ENCODE measurements at regions not wholly inside any gene's neighbourhood (a gene's known extent, or its start where the extent isn't known, plus 50 kb on each side); places are given as distances from the start of the nearest gene placed in this dataset.

- no peak for TF ChIP-seq CTCF (IDR thresholded peaks at IDR 0.05; ENCODE audit: insufficient read depth, missing control alignments)
- no peak for DNase-seq (ENCODE audit: insufficient read length, low spot score)
Measured at GRCh38 chr2:17251171-17251570, 267.1 kb downstream of the RAD51AP2 start.

GRCh38 chr2:17249249-17249648, 269.0 kb downstream of the RAD51AP2 start:
- DNase-seq (ENCODE audit: insufficient read length, low spot score), result no peak
- TF ChIP-seq CTCF (IDR thresholded peaks at IDR 0.05; ENCODE audit: insufficient read depth, missing control alignments), result no peak
- FAIRE-seq, result no peak

More at GRCh38 chr2:17251171-17251570, 267.1 kb downstream of the RAD51AP2 start:
- no peak for FAIRE-seq

DNA sequence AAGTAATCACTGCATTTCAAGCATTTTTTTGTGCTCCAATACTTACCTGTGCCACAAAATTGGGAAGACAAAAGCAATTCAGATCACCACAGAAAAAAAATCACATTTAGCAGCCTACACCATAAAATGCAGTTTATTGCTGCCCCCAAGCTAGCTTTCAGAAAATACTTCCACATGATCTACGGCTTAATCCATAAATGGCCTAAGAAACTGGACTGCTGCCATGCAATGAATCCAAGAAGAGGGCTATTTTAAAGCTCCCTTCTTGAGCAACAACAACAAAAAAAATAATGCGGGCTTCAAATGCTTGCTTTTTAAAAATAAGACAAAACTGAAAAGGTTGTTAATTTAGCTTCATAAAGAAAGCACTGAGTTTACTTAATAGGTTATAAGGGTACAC, 272.3 kb downstream of the RAD51AP2 start:
- FAIRE-seq (no peak), DNase-seq (ENCODE audit: insufficient read length, low spot score) (no peak)
- no peak for TF ChIP-seq CTCF (IDR thresholded peaks at IDR 0.05; ENCODE audit: insufficient read depth, missing control alignments)

- DNase-seq (ENCODE audit: insufficient read length, low spot score) (no peak), FAIRE-seq (no peak)
- no peak for TF ChIP-seq CTCF (IDR thresholded peaks at IDR 0.05; ENCODE audit: insufficient read depth, missing control alignments)
Measured at GRCh38 chr2:17242813-17243485, 275.3 kb downstream of the RAD51AP2 start.

DNA sequence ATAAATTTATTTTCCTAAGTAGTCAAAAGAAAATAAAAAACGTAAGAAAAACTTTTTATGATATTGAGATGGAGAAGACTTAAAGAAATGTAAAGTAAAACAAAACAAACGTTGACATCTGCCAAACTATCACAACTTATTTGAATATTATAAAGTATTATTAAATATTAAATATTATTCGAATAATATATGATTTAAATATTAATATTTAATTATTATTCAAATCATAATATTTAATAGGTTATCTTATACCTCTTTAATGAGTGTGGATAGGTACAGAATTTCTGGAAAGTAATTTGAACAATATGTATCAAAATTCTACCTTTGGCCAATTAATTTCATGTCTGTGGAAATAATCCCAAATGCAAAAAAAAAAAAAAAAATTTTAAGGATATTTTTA, 278.7 kb downstream of the RAD51AP2 start:
- no peak for TF ChIP-seq CTCF (IDR thresholded peaks at IDR 0.05; ENCODE audit: insufficient read depth, missing control alignments)
- FAIRE-seq, result no peak
- DNase-seq (ENCODE audit: insufficient read length, low spot score), result no peak

- DNase-seq (ENCODE audit: insufficient read length, low spot score), result no peak
- FAIRE-seq, result no peak
- no peak for TF ChIP-seq CTCF (IDR thresholded peaks at IDR 0.05; ENCODE audit: insufficient read depth, missing control alignments)
Measured at GRCh38 chr2:17235167-17235566, 283.1 kb downstream of the RAD51AP2 start.

DNA sequence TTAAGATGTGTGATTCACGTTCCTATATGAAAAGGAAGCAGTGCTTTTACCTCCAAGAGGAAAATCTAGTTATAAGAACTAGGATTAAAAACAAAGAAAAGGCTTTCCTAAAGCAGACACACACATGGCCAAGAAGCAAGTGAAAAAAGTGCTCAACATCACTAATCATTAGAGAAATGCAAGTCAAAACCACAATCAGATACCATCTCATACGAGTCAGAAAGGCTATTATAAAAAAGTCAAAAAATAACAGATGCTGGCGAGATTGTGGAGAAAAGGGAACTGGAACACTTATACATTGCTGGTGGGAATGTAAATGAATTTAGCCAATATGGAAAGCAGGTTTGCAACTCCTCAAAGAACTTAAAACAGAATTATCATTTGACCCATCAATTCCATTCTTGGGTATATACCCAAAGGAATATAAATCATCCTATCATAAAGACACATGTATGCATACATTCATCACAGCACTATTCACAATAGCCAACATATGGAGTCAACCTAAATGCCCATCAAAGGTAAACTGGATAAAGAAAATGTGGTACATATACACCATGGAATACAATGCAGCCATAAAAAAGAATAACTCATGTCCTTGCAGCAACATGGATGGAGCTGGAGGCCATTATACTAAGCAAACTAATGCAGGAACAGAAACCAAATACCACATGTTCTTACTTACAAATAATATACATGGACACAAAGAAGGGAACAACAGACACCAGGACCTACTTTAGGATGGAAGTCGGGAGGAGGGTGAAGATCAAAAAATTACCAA, 285.3 kb downstream of the RAD51AP2 start:
- TF ChIP-seq CTCF (IDR thresholded peaks at IDR 0.05; ENCODE audit: insufficient read depth, missing control alignments), result no peak
- DNase-seq (ENCODE audit: insufficient read length, low spot score), result no peak
- FAIRE-seq, result no peak
